Endothelial cell of umbilical vein (primary cell): ENCODE measurements at regions not wholly inside any gene's neighbourhood (a gene's known extent, or its start where the extent isn't known, plus 50 kb on each side); places are given as distances from the start of the nearest gene placed in this dataset.

Experiments used
- BruUV-seq: library from RNA; stranded (reverse); fragments of 400-500 nt; replicated peaks from 2 replicates; lab custom pipeline; 2021; lab: Mats Ljungman, UMichigan
- CTCF ChIA-PET: fragments of 300-600, 350-600 bp; sonication (Branson Sonifier 250); formaldehyde crosslinking; loops from one replicate; lab custom pipeline; 2021; ENCODE audit warnings: antibody characterized with exemption, inconsistent platforms; lab: Charles Lee
- POLR2A ChIA-PET: fragments of 300-600, 350-600 bp; sonication (Branson Sonifier 250); formaldehyde crosslinking; loops from one replicate; lab custom pipeline; 2021; ENCODE audit warnings: antibody characterized with exemption, inconsistent platforms; lab: Charles Lee
- DNase-seq: peaks from one replicate; pipeline ENCODE4 v3.0.0-alpha.2; 2011; ENCODE audit warnings: low read depth, low spot score
- FAIRE-seq: peaks from 2 replicates; lab custom pipeline; 2011; peaks lifted over from hg19 to GRCh38; lab: Jason Lieb, UNC
- H2AFZ ChIP-seq: 2 replicates; pipeline ENCODE4 v1.6.0; 2012; ENCODE audit warnings: low read depth, low read length, control low read depth, inconsistent platforms
- H3K27ac ChIP-seq: 2 replicates; pipeline ENCODE4 v1.5.1; 2011; ENCODE audit warnings: low read depth, mild to moderate bottlenecking, control low read depth, low read length, moderate library complexity; ENCODE audit not compliant: insufficient read depth
- H3K27me3 ChIP-seq, 2 experiments: 2 replicates each; pipeline versions ENCODE4 v1.6.0 to v1.6.1; 2011; ENCODE audit warnings: low read length in 2 of 2, mixed read lengths in 1 of 2; ENCODE audit not compliant: control insufficient read depth in 2 of 2, insufficient read depth in 2 of 2
- H3K36me3 ChIP-seq, 2 experiments: 2 replicates in 1 of 2; 3 replicates in 1 of 2; pipeline ENCODE4 v1.5.1; 2011; ENCODE audit warnings: low read length in 2 of 2, mild to moderate bottlenecking in 1 of 2, moderate library complexity in 1 of 2; ENCODE audit not compliant: control insufficient read depth in 2 of 2, insufficient read depth in 2 of 2; ENCODE audit errors: extremely low read depth in 1 of 2
- H3K4me1 ChIP-seq: 3 replicates; pipeline ENCODE4 v1.5.1; 2011; ENCODE audit warnings: mild to moderate bottlenecking, low read length; ENCODE audit not compliant: control insufficient read depth, insufficient read depth; ENCODE audit errors: extremely low read depth
- H3K4me2 ChIP-seq: 2 replicates; pipeline ENCODE4 v1.6.1; 2011; ENCODE audit warnings: low read length, control low read depth, mixed read lengths; ENCODE audit not compliant: insufficient read depth
- H3K4me3 ChIP-seq, 3 experiments: fragments of 200-600 bp in 1 of 3; sonication (generic), shearing (Covaris generic) in 1 of 3; replicated peaks in 1 of 3; 2 replicates each; pipeline ENCODE4 v1.5.1; 2011 to 2016; ENCODE audit warnings: control low read depth in 3 of 3, low read length in 3 of 3, mild to moderate bottlenecking in 2 of 3, inconsistent platforms in 1 of 3, low read depth in 1 of 3, moderate library complexity in 1 of 3; ENCODE audit not compliant: insufficient read depth in 1 of 3
- H3K79me2 ChIP-seq: 2 replicates; pipeline ENCODE4 v1.6.0; 2012; ENCODE audit warnings: low read length, inconsistent platforms; ENCODE audit not compliant: control insufficient read depth, insufficient read depth
- H3K9ac ChIP-seq: replicated peaks from 2 replicates; pipeline ENCODE3; 2011; ENCODE audit warnings: low read length, control low read depth; ENCODE audit not compliant: insufficient read depth; ENCODE audit errors: extremely low read depth
- H3K9me1 ChIP-seq: replicated peaks from 3 replicates; pipeline ENCODE4 v1.6.0; 2011; ENCODE audit warnings: mild to moderate bottlenecking, low read length; ENCODE audit not compliant: control insufficient read depth, insufficient read depth; ENCODE audit errors: extremely low read depth
- H3K9me3 ChIP-seq: replicated peaks from 2 replicates; pipeline ENCODE4 v1.5.1; 2012; ENCODE audit warnings: low read length, inconsistent platforms; ENCODE audit not compliant: control insufficient read depth, insufficient read depth
- H4K20me1 ChIP-seq: replicated peaks from 2 replicates; pipeline ENCODE3; 2011; ENCODE audit warnings: mild to moderate bottlenecking, low read length; ENCODE audit not compliant: control insufficient read depth, insufficient read depth; ENCODE audit errors: extremely low read depth
- EZH2 ChIP-seq: IDR thresholded peaks from 2 replicates; pipeline ENCODE4 v1.6.1; 2012; ENCODE audit warnings: borderline replicate concordance, low read depth, mild to moderate bottlenecking, moderate library complexity, low read length, inconsistent platforms; ENCODE audit not compliant: severe bottlenecking
- FOS ChIP-seq: IDR thresholded peaks from 2 replicates; pipeline ENCODE4 v1.6.1; 2011; ENCODE audit warnings: mild to moderate bottlenecking, low read length, moderate library complexity, borderline replicate concordance; ENCODE audit not compliant: insufficient read depth
- GATA2 ChIP-seq: IDR thresholded peaks from 2 replicates; pipeline ENCODE4 v1.7.0; 2011; ENCODE audit warnings: low read depth, mild to moderate bottlenecking, moderate library complexity, mixed read lengths, low read length; ENCODE audit not compliant: insufficient read length, insufficient read depth
- JUN ChIP-seq: IDR thresholded peaks from 2 replicates; pipeline ENCODE4 v1.6.1; 2011; ENCODE audit warnings: borderline replicate concordance, low read depth; ENCODE audit not compliant: insufficient read length, insufficient read depth
- MYC ChIP-seq: IDR thresholded peaks from one replicate; pipeline ENCODE4 v1.6.1; 2011; ENCODE audit warnings: mild to moderate bottlenecking, low read depth, low read length
- POLR2A ChIP-seq: IDR thresholded peaks from 2 replicates; pipeline ENCODE4 v1.6.1; 2012; ENCODE audit warnings: low read depth, mild to moderate bottlenecking, control low read depth, low read length
- POLR2AphosphoS5 ChIP-seq: IDR thresholded peaks from 2 replicates; pipeline ENCODE4 v1.6.1; 2012; ENCODE audit warnings: low read depth, mild to moderate bottlenecking, control low read depth, low read length, moderate library complexity; ENCODE audit not compliant: insufficient read depth
- dilution Hi-C: fragments of 300-500 bp; cut with MboI; formaldehyde crosslinking; loops from one replicate; pipeline ENCODE4 v1.15.0; 2019; ENCODE audit warnings: low sequenced_read_pairs; ENCODE audit not compliant: extremely low pct_ligation_motif_present
- intact Hi-C: fragments of 100-400 bp; cut with micrococcal nuclease; formaldehyde crosslinking; loops from one replicate; pipeline ENCODE4 v1.10.0; 2022
- TF ChIP-seq, protein P1 (sequence below), 2 donors: IDR thresholded peaks; 1 replicate in 1 of 2; 2 replicates in 1 of 2; pipeline ENCODE4 v1.5.1; 2011; ENCODE audit warnings: low read length in 2 of 2, mild to moderate bottlenecking in 2 of 2, moderate library complexity in 2 of 2, control low read depth in 1 of 2, inconsistent platforms in 1 of 2, low read depth in 1 of 2; ENCODE audit not compliant: insufficient read depth in 1 of 2; ENCODE audit errors: extremely low read depth in 1 of 2
- TF ChIP-seq, protein P2 (sequence below): IDR thresholded peaks from 2 replicates; pipeline ENCODE4 v1.6.1; 2011; ENCODE audit not compliant: insufficient read depth, insufficient read length

DNA sequence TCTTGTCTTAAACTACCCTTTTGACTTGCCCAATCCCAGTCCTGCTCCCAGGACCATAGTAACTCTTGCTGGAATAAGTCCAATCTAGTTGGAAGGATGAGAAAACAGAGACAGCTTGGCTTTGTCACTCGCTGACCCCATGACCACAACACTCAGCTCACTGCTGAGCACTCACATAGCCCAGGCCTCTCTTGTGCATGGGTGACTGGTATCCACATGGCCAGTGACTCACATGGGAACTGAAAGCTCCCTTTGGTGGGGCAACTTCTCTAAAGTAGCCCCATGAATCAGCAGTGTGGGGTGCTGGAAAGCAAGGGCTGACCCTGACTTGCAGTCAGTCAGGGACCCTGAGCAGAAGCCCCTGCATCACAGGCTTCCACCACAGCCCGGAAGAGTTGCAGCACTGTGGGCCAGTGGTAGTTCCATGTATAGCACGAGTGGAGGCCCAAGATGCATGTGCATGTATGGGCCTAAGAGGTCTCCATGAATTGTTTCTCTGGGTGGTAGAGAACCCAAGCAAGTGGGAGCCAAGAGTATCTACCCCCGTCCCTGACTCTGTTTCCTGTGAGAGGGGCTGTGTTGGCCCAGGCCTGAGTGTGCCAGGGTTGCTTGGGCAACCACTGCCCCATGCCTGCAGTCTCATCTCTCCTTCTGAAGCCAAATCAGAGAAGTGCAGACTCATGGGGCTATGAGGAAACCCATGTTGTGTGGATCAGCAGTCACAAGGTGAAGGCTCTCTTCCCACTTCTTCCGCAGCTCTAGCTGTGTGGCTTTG, 62.1 kb upstream of the XCR1 start:
- H3K4me3 ChIP-seq, result no peak overlapping the region
- no peaks in the 10 kb centered on the region for H3K4me1 ChIP-seq
- H3K36me3 ChIP-seq, result no peaks in the 10 kb centered on the region
- FAIRE-seq (no peak), DNase-seq (no peak)
- H2AFZ ChIP-seq, result no peak overlapping the region
- dilution Hi-C loops (no loop called here), intact Hi-C loops (no loop called here)
- H3K4me2 ChIP-seq, result no peak overlapping the region
- BruUV-seq, result no TSS peak
- H3K27ac ChIP-seq, result no peak overlapping the region
- no peaks in the 10 kb centered on the region for H4K20me1 ChIP-seq
- H3K79me2 ChIP-seq, result no peaks in the 10 kb centered on the region
- no peaks in the 10 kb centered on the region for H3K9me1 ChIP-seq
- ChIA-PET CTCF (no interaction called here), POLR2A (no interaction called here)
- no peak overlapping the region for H3K9ac ChIP-seq
- no peaks in the 10 kb centered on the region for H3K9me3 ChIP-seq
- TF ChIP-seq MYC (no peak), POLR2A (no peak), EZH2 (no peak), FOS (no peak), POLR2AphosphoS5 (no peak), GATA2 (no peak), JUN (no peak)
- TF ChIP-seq, protein P1, sequence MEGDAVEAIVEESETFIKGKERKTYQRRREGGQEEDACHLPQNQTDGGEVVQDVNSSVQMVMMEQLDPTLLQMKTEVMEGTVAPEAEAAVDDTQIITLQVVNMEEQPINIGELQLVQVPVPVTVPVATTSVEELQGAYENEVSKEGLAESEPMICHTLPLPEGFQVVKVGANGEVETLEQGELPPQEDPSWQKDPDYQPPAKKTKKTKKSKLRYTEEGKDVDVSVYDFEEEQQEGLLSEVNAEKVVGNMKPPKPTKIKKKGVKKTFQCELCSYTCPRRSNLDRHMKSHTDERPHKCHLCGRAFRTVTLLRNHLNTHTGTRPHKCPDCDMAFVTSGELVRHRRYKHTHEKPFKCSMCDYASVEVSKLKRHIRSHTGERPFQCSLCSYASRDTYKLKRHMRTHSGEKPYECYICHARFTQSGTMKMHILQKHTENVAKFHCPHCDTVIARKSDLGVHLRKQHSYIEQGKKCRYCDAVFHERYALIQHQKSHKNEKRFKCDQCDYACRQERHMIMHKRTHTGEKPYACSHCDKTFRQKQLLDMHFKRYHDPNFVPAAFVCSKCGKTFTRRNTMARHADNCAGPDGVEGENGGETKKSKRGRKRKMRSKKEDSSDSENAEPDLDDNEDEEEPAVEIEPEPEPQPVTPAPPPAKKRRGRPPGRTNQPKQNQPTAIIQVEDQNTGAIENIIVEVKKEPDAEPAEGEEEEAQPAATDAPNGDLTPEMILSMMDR (IDR thresholded peaks at IDR 0.05; ENCODE audit: extremely low read depth in 1 of 2, insufficient read depth in 1 of 2, low read depth in 1 of 2, low read length in 2 of 2), result no peak
- TF ChIP-seq, protein P2, sequence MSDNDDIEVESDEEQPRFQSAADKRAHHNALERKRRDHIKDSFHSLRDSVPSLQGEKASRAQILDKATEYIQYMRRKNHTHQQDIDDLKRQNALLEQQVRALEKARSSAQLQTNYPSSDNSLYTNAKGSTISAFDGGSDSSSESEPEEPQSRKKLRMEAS, result no peak
- peaks cover 0 to 2% of the 10 kb centered on the region in 2 experiments for H3K27me3 ChIP-seq
